ENCODE measurements at regions not wholly inside any gene's neighbourhood (a gene's known extent, or its start where the extent isn't known, plus 50 kb on each side); places are given as distances from the start of the nearest gene placed in this dataset.

GRCh38 chr3:64354956-64355355 lies 129.7 kb upstream of the PRICKLE2 start:
- TF ChIP-seq CTCF (IDR thresholded peaks at IDR 0.05) (no peak), POLR2A (IDR thresholded peaks at IDR 0.05) (no peak)
